HEK293T (cell line): ENCODE measurements at regions not wholly inside any gene's neighbourhood (a gene's known extent, or its start where the extent isn't known, plus 50 kb on each side); places are given as distances from the start of the nearest gene placed in this dataset.
"Not testable (repeated sequence)": the region's sequence is repeated elsewhere in the genome, so short reads cannot be mapped to it uniquely, and the experiment has no call there.

Experiments
- CTCF ChIA-PET: fragments of 350-600 bp; formaldehyde crosslinking; extraction: SDS; loops from one replicate; lab custom pipeline; 2021; ENCODE audit warnings: antibody characterized with exemption, inconsistent platforms; lab: Yijun Ruan, JAX
- POLR2A ChIA-PET: fragments of 350-600 bp; formaldehyde crosslinking; extraction: SDS; loops from one replicate; lab custom pipeline; 2020; ENCODE audit warnings: antibody characterized with exemption, inconsistent platforms; lab: Yijun Ruan, JAX
- DNase-seq: peaks from one replicate; pipeline ENCODE4 v3.0.0; 2012; ENCODE audit warnings: mixed read lengths; ENCODE audit errors: extremely low spot score
- ARNT ChIP-seq: fragments of 450-650 bp; IDR thresholded peaks from 2 replicates; pipeline ENCODE4 v1.6.1; 2017; ENCODE audit warnings: mild to moderate bottlenecking
- BHLHE40 ChIP-seq: fragments of 450-650 bp; IDR thresholded peaks from 2 replicates; pipeline ENCODE4 v1.6.1; 2016; ENCODE audit warnings: mild to moderate bottlenecking, moderate library complexity, borderline replicate concordance
- CTBP1 ChIP-seq: fragments of 450-650 bp; IDR thresholded peaks from 2 replicates; pipeline ENCODE4 v1.6.1; 2016; ENCODE audit warnings: borderline replicate concordance
- ELF4 ChIP-seq: fragments of 450-650 bp; IDR thresholded peaks from 2 replicates; pipeline ENCODE4 v1.6.1; 2017; ENCODE audit warnings: antibody characterized with exemption
- FOXA1 ChIP-seq: fragments of 450-650 bp; IDR thresholded peaks from 2 replicates; pipeline ENCODE4 v1.6.1; 2016; ENCODE audit warnings: mild to moderate bottlenecking
- FOXK2 ChIP-seq: fragments of 450-650 bp; IDR thresholded peaks from 2 replicates; pipeline ENCODE4 v1.6.1; 2016; ENCODE audit warnings: mild to moderate bottlenecking
- FOXM1 ChIP-seq: fragments of 450-650 bp; IDR thresholded peaks from 2 replicates; pipeline ENCODE4 v1.6.1; 2017; ENCODE audit warnings: mild to moderate bottlenecking, borderline replicate concordance
- HDGF ChIP-seq: fragments of 450-650 bp; IDR thresholded peaks from 2 replicates; pipeline ENCODE4 v1.6.1; 2017; ENCODE audit warnings: antibody characterized with exemption, borderline replicate concordance
- L3MBTL2 ChIP-seq: fragments of 450-650 bp; conservative IDR thresholded peaks from 2 replicates; pipeline ENCODE4 v1.6.1; 2016; ENCODE audit warnings: mild to moderate bottlenecking
- LEF1 ChIP-seq: fragments of 450-650 bp; IDR thresholded peaks from 2 replicates; pipeline ENCODE4 v1.6.1; 2017; ENCODE audit warnings: mild to moderate bottlenecking, borderline replicate concordance
- NFRKB ChIP-seq: fragments of 450-650 bp; IDR thresholded peaks from 2 replicates; pipeline ENCODE4 v1.6.1; 2016; ENCODE audit warnings: mild to moderate bottlenecking, moderate library complexity
- SP1 ChIP-seq: fragments of 450-650 bp; IDR thresholded peaks from 2 replicates; pipeline ENCODE4 v1.6.1; 2017
- SUZ12 ChIP-seq: fragments of 450-650 bp; IDR thresholded peaks from 2 replicates; pipeline ENCODE4 v1.6.1; 2016; ENCODE audit warnings: mild to moderate bottlenecking
- TARDBP ChIP-seq: fragments of 450-650 bp; IDR thresholded peaks from 2 replicates; pipeline ENCODE4 v1.6.1; 2016
- ZNF384 ChIP-seq: fragments of 450-650 bp; IDR thresholded peaks from 2 replicates; pipeline ENCODE4 v1.6.1; 2016
- TF ChIP-seq, protein P1 (sequence below): fragments of 450-650 bp; IDR thresholded peaks from 2 replicates; pipeline ENCODE4 v1.6.1; 2016

DNA sequence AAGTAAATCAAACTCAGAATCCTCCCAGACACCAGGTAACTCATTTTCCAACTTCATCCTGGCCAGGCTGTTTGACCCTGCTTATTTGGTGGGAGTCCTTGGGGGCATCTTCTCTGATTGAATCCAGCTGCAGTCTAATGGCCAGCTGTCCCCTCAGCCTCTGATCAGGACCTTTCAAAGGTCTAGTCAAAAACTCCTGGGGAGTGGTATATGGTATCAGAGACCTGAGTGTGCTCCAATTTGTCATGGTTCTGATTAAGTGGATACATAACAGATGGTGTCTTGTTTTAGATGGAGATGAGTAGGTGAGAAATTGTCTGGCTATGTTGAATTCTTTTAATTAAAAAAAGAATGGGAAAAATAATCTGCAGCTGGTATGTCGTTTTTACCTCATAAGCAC lies 842.6 kb upstream of the ACVR2A start:
- CTCF ChIA-PET, result interaction anchor here (0.6 kb wide), 1 partner anchor 259 kb away, joined by 3 read pairs; no protein-coding TSS in a partner anchor
- no peak for DNase-seq
- POLR2A ChIA-PET, result no interaction called here
- no peak for TF ChIP-seq BHLHE40
- no peak for TF ChIP-seq CTBP1
- TF ChIP-seq, protein P1, sequence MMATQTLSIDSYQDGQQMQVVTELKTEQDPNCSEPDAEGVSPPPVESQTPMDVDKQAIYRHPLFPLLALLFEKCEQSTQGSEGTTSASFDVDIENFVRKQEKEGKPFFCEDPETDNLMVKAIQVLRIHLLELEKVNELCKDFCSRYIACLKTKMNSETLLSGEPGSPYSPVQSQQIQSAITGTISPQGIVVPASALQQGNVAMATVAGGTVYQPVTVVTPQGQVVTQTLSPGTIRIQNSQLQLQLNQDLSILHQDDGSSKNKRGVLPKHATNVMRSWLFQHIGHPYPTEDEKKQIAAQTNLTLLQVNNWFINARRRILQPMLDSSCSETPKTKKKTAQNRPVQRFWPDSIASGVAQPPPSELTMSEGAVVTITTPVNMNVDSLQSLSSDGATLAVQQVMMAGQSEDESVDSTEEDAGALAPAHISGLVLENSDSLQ, result no peak
- TF ChIP-seq SP1, result no peak
- TF ChIP-seq ZNF384, result no peak

DNA sequence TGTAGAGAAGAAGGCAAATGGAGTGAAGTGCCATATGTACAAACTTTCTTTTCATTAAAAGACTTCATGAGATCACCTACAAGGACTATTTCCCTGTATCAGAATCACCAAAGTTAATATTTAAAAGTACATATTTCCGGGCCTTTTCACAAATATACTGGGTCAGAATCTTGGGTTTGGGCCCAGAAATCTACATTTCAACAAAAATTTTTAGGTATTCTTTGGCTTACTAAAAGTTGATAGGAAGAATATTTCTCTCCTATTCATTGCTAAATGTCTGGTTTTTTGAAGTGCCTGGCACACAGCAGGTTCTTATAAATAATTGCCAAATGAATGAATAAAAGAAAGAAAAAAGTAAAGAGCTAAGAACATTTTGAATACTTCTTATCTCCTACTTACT lies 843.8 kb upstream of the ACVR2A start:
- CTCF ChIA-PET, result no interaction called here
- DNase-seq, result no peak
- no peak for TF ChIP-seq SP1
- no peak for TF ChIP-seq TARDBP
- POLR2A ChIA-PET, result no interaction called here

DNA sequence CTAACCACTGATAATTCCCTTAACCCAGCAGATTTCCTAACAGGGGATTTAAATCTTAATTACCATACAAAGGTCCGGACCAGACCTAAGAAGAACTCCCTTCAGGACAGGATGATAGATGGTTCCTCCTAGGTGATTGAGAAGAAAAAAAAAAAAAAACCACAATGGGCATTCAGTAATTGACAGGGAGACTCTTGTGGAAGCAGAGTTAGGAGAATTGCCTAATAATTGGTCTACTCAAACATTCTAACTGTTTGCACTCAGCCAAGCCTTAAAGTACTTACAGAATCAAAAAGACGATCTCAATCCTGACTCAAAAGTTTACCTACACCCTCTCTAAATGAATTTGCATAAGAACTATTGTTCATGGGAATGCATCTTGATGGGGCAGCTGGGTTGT lies 844.7 kb upstream of the ACVR2A start:
- POLR2A ChIA-PET, DNase-seq, CTCF ChIA-PET: not testable (repeated sequence)

DNA sequence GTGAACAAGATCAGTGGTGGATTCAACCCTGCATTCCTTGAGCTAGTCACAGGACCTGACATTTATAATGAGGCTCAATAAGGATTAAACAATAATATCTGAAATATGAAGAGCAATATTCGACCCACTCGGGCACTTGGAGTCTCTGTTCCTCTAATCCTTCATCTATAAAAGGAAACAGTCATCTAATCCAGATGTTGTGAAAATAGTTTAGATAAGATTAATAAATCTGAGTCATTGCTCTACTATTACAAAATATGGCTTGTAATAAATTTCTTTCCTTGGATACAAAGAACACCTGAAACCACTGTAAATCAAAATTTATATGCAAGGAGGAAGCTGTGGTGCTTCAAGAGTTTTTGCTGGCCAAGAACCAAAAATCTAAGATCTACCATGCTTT lies 846.9 kb upstream of the ACVR2A start:
- POLR2A ChIA-PET, result interaction anchor here (0.6 kb wide), 1 partner anchor 34 kb away, joined by 3 read pairs; no protein-coding TSS in a partner anchor
- CTCF ChIA-PET, result no interaction called here

DNA sequence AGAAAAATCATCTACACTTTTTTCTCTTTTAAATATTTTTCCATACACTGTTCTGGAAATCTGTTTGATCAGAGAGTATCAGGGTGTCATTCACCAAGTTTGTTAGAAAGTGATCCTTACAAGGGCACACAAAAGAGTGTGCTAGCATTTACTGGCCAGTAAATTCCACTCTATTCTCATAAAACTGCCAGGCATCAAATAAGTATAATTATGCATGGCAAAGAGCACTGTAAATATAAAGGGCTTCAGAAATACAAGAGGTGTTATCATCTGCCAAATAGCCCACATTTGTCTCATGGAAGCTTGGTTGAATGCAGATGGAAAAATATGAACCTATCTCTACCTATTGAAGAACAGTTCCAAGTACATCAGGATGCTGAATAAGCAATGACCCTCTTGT lies 847.3 kb upstream of the ACVR2A start:
- CTCF ChIA-PET, result no interaction called here
- no peak for DNase-seq
- TF ChIP-seq HDGF, result no peak
- TF ChIP-seq, protein P1, result peak; percentile 60
- POLR2A ChIA-PET, result interaction anchor here (0.6 kb wide), 1 partner anchor 35 kb away, joined by 3 read pairs; no protein-coding TSS in a partner anchor

More for the DNA sequence above, 846.9 kb upstream of the ACVR2A start:
- TF ChIP-seq LEF1, result no peak
- no peak for TF ChIP-seq L3MBTL2
- no peak for TF ChIP-seq NFRKB
- TF ChIP-seq ZNF384, result no peak
- no peak for TF ChIP-seq CTBP1
- TF ChIP-seq FOXK2, result no peak
- no peak for TF ChIP-seq HDGF
- no peak for DNase-seq

DNA sequence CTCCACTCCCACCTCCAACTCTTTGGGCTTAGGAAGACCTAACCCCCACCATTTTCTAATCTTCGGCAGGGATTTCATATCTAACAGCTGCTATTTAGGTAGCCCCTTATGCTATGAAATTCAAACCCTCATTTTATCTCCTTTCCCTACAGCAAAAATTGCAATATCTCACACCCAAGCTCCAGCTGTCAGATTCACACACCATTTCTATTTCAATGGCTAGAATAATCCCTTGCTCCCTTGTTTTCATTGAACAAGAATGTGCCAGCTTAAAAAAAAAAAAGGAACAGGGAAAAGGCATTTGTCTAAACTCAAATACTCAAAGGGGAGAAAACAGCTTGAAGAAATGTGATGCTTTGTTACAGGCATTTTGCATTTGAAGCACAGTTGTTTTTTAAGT lies 850.6 kb upstream of the ACVR2A start:
- no peak for DNase-seq
- ChIA-PET CTCF (no interaction called here), POLR2A (no interaction called here)
- TF ChIP-seq SP1 (no peak), NFRKB (no peak), ARNT (no peak), ELF4 (no peak), LEF1 (no peak), TARDBP (no peak), FOXK2 (no peak), BHLHE40 (no peak), L3MBTL2 (no peak), FOXA1 (no peak), CTBP1 (no peak), ZNF384 (no peak), HDGF (no peak)
- TF ChIP-seq, protein P1, result no peak

DNA sequence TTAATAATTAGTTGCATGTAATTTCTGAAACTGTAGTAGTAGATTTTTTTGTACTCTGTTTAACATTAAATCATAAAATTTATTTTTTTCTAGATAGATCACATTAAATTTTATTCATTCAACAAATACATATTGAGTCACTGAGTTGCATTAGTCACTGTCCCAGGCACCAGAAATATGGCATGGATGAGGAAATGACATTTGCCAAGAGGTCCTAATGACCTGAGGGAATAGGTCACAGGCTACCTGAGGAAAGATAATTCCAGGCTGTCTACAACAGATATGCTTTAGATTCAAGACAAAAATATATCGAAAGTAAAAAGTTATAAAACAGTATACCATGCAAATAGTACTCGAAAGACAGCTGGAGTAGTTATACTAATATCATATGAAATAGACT lies 852.4 kb upstream of the ACVR2A start:
- no peak for DNase-seq
- POLR2A ChIA-PET, result no interaction called here

More for the DNA sequence above, 852.4 kb upstream of the ACVR2A start:
- TF ChIP-seq BHLHE40 (no peak), LEF1 (no peak), HDGF (no peak), FOXA1 (no peak), TARDBP (no peak), FOXM1 (no peak), L3MBTL2 (no peak), ARNT (no peak), CTBP1 (no peak), NFRKB (no peak), SP1 (no peak), ELF4 (no peak), SUZ12 (no peak)
- TF ChIP-seq, protein P1, result no peak
- CTCF ChIA-PET, result no interaction called here
